Stimulated activated CD8-positive, alpha-beta memory T cell treated with anti-CD3 and anti-CD28 coated beads, Interleukin-12 subunit alpha, Interleukin-12 subunit beta, amount 100 ng/mL, for 24 hours (primary cell): ENCODE measurements at regions not wholly inside any gene's neighbourhood (a gene's known extent, or its start where the extent isn't known, plus 50 kb on each side); places are given as distances from the start of the nearest gene placed in this dataset.
"Not testable (repeated sequence)": the region's sequence is repeated elsewhere in the genome, so short reads cannot be mapped to it uniquely, and the experiment has no call there.

Experiments
- DNase-seq: peaks from one replicate; pipeline ENCODE4 v3.0.0-alpha.2; 2020; ENCODE audit errors: extremely low read depth

DNA sequence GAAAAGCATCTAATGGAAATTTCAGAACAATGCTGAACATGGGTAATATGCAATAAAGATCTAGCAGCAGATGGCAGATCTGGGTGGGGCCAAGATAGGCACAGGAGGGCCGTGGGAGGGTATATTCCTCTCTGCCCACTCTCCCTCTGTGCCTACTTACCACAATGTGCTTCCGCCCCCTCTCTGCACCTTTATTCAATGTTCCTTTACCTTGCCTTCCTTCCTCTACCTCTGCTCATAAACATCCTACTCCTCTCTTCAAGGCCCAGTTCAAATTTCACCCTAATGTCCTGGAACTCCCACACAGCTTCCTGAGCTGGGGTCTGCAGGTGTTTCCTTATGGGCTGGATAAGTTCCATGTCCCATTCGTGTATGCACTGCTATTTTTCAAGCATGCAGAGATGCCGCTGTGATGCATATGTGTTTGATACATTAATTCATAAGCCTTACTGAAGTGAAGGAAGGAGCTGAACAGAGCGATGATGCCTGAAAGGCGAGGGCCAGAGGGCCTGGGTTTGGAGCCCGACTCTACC, 65.6 kb upstream of the EDEM3 start:
- DNase-seq = no peak

DNA sequence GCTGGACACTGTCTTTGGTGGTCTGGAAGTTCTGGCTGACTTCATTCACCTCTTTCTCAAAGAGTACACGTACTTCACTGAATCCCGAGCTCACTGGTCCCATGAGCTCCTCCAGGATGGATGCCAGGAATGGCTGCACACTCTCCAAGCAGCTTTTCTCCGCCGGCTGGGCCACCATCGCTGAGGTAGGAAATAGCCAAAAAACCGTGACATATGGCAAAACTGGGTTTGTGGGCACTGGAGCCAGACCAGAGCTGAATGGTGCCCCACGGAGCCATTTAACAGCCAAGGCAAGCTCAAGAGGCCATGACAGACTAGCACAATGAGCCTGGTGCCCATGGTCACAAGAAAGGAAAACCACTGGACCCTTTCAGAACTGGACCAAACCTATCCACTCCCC, 64.0 kb upstream of the EDEM3 start:
- DNase-seq = no peak

DNA sequence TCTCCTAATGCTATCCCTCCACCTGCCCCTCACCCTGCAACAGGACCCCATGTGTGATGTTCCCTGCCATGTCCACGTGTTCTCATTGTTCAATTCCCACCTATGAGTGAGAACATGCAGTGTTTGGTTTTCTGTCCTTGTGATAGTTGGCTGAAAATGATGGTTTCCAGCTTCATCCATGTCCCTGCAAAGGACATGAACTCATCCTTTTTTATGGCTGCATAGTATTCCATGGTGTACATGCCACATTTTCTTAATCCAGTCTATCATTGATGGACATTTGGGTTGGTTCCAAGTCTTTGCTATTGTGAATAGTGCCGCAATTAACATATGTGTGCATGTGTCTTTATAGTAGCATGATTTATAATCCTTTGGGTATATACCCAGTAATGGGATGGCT, 62.3 kb upstream of the EDEM3 start:
- DNase-seq = not testable (repeated sequence)

DNA sequence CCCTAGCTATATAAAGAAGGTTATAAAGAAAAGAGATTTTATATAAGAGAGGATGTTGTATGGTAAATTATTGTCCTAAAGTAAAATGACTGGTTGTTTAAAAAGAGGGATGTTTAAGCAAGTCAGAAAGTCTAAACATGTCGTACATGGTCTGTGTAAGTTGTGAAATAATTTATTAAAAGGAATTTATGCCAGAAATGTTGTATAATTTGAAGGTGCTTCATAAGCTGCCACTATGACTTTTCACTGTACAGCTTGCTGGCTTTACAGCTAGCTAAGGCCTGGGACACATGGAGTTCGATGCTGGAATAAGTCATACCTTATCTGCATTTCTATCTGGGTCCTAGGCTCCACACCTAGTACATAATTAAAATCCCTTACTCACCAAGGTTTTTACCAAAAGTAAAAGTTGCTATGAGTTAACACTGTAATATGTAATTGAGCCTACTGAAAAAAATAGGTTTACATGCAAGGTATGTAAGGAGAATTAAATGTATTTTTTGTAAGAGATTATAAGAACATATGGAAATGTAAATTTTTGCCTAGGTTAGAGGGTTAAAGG, 59.0 kb upstream of the EDEM3 start:
- no peak for DNase-seq

DNA sequence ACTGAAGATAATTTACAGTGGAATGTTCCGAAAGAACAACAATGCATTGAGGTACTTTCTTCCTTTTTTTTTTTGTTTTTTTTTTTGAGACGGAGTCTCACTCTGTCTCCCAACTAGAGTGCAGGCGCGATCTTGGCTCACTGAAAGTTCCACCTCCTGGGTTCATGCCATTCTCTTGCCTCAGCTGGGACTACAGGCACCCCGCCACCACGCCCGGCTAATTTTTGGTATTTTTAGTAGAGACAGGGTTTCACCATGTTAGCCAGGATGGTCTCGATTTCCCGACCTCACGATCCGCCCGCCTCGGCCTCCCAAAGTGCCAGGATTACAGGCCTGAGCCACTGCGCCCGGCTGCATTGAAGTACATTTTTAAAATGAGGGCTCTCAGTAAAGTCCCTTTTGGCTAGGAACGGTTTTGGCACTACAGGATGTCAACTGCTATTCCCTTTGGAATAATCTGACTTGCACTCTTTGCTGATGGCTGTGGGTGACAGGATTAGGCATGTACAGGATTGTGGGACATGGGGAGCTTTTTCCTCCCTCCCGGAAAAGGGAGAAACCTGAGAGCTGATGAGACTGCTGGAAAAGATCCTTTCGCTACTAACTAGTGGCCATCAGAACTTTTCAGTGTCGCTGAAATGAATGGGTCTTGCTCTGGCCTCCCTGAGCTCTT, 56.9 kb upstream of the EDEM3 start:
- DNase-seq = no peak

DNA sequence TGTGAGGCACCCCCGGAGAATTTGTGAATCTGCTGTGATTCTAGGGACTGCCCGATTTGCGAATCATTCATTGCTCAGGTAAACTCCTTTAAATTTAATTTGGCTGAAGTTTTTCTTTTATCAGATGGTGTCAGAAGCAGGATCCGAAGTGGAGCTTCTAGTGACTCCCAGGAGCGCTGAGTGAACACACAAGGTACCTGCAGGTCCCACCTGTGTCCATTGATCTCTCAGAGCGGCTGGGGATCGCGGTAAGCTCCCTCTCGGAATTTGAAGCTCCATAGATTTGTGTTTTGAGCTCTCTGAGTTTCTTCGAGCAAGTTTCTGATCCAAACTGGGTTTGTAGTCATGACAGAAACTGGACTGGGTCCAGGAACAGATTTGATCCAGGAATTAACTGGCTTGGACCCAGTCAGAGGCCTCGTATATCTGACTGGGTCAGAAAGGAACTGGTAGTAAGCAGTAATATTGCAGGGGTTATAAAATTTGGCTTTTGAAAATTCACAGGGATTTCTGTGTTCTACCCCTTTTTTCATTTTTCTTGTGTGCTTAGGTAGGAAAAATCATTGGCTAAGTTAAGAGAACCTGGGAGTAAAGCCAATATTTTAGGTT, 56.2 kb upstream of the EDEM3 start:
- DNase-seq = no peak

DNA sequence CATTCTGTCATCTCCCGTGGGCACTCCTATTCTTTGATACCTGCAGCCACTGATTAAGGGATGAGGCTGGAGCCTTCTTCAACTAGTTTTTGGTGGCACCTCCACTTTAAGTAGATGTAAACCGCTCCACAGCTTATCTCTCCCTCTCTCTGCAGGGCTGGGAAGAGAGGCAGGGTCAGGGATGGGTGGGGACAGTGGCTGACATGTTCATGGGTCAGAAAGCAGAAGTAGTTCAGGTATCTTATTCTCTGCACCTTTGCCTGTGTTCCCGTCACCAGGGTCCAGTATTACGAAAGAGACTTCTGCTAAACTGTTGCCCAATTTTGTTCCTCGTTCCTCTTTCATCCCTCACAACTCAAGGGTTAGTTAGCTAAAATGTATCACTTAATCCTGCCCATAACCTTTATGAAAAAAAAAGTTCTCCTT, 51.7 kb upstream of the EDEM3 start:
- DNase-seq = no peak

DNA sequence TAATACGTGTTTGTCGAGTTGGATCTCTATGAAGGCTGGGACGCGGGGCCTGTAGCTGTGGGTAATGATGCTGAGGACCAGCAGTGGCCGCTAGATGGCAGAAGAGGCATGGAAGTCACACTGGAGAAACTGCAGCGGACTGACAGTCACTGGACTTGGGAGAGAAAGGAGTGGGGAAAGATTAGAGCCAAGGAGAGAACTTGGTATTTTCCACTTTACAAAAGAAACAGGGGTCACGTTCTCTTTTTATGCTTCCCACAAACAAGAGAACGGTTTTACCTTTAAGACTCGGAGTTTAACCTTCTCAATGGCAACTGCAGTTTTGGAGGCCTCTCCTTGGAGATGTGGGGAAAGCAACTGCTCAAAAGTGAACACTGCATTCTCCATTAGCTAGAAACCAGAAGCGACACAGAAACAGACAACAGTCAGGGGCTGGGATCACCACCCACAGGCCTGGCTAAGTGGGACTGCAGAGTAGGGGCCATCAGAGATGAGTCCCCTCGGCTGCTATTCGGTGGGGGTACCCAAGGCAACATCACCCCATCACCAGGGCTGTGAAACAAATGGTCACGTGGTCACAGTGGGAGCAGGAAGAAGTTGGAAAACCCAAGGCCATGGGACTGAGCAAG, 51.1 kb upstream of the EDEM3 start:
- DNase-seq = peak; percentile 54
